Spleen (tissue), 11 donors: ENCODE measurements at regions not wholly inside any gene's neighbourhood (a gene's known extent, or its start where the extent isn't known, plus 50 kb on each side); places are given as distances from the start of the nearest gene placed in this dataset.

ENCODE experiments used
- DNase-seq: peaks from one replicate; pipeline ENCODE4 v3.0.0-alpha.2; 2020
- H3K27ac ChIP-seq, 8 donors: fragments of 200-600 bp; sonication (generic) in 7 of 8; 1 replicate in 4 of 8; 2 replicates in 4 of 8; pipeline versions ENCODE4 v1.5.0 to v1.8.0; 2016 to 2021; ENCODE audit warnings: inconsistent platforms in 4 of 8, mild to moderate bottlenecking in 4 of 8, moderate library complexity in 1 of 8
- H3K27me3 ChIP-seq, 7 donors: fragments of 200-600 bp; sonication (generic) in 6 of 7; replicated peaks in 1 of 7; 1 replicate in 4 of 7; 2 replicates in 3 of 7; pipeline versions ENCODE4 v1.5.0 to v1.8.0; 2016 to 2021; ENCODE audit warnings: inconsistent platforms in 3 of 7, mild to moderate bottlenecking in 1 of 7
- H3K36me3 ChIP-seq, 6 donors: fragments of 200-600 bp; sonication (generic) in 5 of 6; 1 replicate in 4 of 6; 2 replicates in 2 of 6; pipeline versions ENCODE4 v1.5.0 to v1.8.0; 2016 to 2021; ENCODE audit warnings: inconsistent platforms in 2 of 6
- H3K4me1 ChIP-seq, 6 donors: fragments of 200-600 bp; sonication (generic) in 5 of 6; 1 replicate in 3 of 6; 2 replicates in 3 of 6; pipeline versions ENCODE4 v1.5.0 to v1.8.0; 2016 to 2021; ENCODE audit warnings: inconsistent platforms in 3 of 6
- H3K4me3 ChIP-seq, 8 donors: fragments of 200-600 bp; sonication (generic) in 7 of 8; 1 replicate in 4 of 8; 2 replicates in 4 of 8; pipeline versions ENCODE4 v1.5.0 to v1.8.0; 2016 to 2021; ENCODE audit warnings: inconsistent platforms in 4 of 8, mild to moderate bottlenecking in 4 of 8, moderate library complexity in 2 of 8
- H3K9me3 ChIP-seq, 8 donors: fragments of 200-600 bp; sonication (generic) in 7 of 8; 1 replicate in 4 of 8; 2 replicates in 4 of 8; pipeline versions ENCODE4 v1.5.0 to v1.8.0; 2016 to 2021; ENCODE audit warnings: inconsistent platforms in 4 of 8
- POLR2A ChIP-seq, 3 donors: fragments of 450-650 bp; IDR thresholded peaks; one replicate each; pipeline ENCODE4 v1.5.1; 2017; ENCODE audit warnings: antibody characterized with exemption in 3 of 3, mild to moderate bottlenecking in 1 of 3
- POLR2AphosphoS5 ChIP-seq, 3 donors: sonication (generic); formaldehyde crosslinking; IDR thresholded peaks; one replicate each; pipeline ENCODE4 v1.5.1; 2017; ENCODE audit warnings: antibody characterized with exemption in 3 of 3
- WGBS, 5 donors: extraction: QIAGEN DNeasy Blood & Tissue Kit in 3 of 5; methylation state at CpG; one replicate each; pipeline versions ENCODE4 v1.1.5 to v1.1.7; 2013 to 2018; 5-methylcytosine and 5-hydroxymethylcytosine counted together
- intact Hi-C: fragments of 100-400 bp; cut with DNase I; formaldehyde crosslinking; loops from one replicate; pipeline ENCODE4 v1.15.0; 2023; ENCODE audit warnings: low total_unique reads
- TF ChIP-seq, protein P1 (sequence below), 11 experiments: fragments of 200-600 bp in 7 of 11; fragments of 450-650 bp in 4 of 11; sonication (generic) in 4 of 11; IDR thresholded peaks in 8 of 11; conservative IDR thresholded peaks in 3 of 11; 1 replicate in 7 of 11; 2 replicates in 4 of 11; pipeline versions ENCODE4 v1.4.0 to v1.8.0; 2016 to 2021; ENCODE audit warnings: antibody characterized with exemption in 11 of 11, inconsistent platforms in 4 of 11, mild to moderate bottlenecking in 1 of 11
- donor health status: healthy with polysubstance abuse.
- donor health status: DM: no; HTN: no; CAD: no; lungs with moderate emphysema.
- donor health status: DM: no; HTN: no; CAD: no.
- donor health status: Bipolar disorder and iron deficiency.
- donor health status: healthy.
- donor health status: DM: no; HTN: no; CAD: no.
- donor health status: DM: yes; HTN: yes; CAD: no.

DNA sequence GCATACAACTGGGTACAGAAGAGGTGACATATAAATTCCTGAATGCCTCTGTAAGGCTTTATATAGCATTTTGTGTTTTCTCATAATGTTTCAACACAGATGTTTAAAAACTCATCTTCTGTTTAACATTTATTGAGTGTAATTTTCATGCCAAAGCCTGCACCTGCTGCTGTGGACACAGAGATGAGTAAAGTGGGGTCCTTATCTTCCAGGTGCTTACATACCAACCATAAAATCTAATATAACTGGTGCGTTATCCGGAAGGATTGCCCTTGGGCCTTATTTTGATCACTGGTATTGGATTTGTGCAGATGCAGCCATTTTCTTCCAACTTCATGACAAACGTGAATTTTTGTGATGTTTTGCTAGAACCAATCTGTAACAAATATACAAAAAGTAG lies 222.3 kb downstream of the DMRT2 start:
- H3K27me3 ChIP-seq = no peaks in the 10 kb centered on the region
- no peak overlapping the region for H3K27ac ChIP-seq
- WGBS, 5 donors = 80 to 92% (median 82%) methylated on average over 3 of the region's 3 CpGs
- H3K9me3 ChIP-seq = no peaks in the 10 kb centered on the region
- intact Hi-C loops = no loop called here
- H3K4me3 ChIP-seq = no peak overlapping the region
- TF ChIP-seq POLR2A (IDR thresholded peaks at IDR 0.05) (no peak), POLR2AphosphoS5 (IDR thresholded peaks at IDR 0.05) (no peak)
- TF ChIP-seq, protein P1, sequence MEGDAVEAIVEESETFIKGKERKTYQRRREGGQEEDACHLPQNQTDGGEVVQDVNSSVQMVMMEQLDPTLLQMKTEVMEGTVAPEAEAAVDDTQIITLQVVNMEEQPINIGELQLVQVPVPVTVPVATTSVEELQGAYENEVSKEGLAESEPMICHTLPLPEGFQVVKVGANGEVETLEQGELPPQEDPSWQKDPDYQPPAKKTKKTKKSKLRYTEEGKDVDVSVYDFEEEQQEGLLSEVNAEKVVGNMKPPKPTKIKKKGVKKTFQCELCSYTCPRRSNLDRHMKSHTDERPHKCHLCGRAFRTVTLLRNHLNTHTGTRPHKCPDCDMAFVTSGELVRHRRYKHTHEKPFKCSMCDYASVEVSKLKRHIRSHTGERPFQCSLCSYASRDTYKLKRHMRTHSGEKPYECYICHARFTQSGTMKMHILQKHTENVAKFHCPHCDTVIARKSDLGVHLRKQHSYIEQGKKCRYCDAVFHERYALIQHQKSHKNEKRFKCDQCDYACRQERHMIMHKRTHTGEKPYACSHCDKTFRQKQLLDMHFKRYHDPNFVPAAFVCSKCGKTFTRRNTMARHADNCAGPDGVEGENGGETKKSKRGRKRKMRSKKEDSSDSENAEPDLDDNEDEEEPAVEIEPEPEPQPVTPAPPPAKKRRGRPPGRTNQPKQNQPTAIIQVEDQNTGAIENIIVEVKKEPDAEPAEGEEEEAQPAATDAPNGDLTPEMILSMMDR (IDR thresholded peaks at IDR 0.05 in 8 of 11, conservative IDR thresholded peaks at IDR 0.05 in 3 of 11) = no peak
- H3K4me1 ChIP-seq = no peaks in the 10 kb centered on the region
- H3K36me3 ChIP-seq = no peaks in the 10 kb centered on the region
- no peak for DNase-seq

DNA sequence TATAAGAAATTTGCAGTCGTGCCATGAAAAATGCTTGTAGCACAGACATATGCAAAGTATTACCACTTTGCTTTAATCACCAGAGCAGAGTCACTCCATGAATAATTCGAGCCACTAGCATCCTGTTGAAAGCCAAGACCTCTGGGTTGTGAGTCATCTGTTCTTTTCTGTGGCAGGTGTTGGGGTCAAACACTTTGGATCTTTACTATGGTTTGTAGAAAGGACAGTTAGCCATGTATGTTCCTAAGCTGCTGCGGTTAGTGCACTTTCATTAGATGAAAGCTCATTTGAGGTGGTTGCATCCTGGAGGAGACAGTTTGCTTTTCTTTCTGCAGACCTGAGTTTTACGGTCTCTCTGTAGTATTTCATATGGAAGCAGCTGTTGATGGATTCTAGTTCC lies 223.7 kb downstream of the DMRT2 start:
- intact Hi-C loops = no loop called here
- Histone ChIP-seq H3K27me3 (no peaks in the 10 kb centered on the region), H3K27ac (no peak overlapping the region), H3K4me1 (no peaks in the 10 kb centered on the region), H3K9me3 (no peaks in the 10 kb centered on the region), H3K36me3 (no peaks in the 10 kb centered on the region), H3K4me3 (no peak overlapping the region)
- no peak for DNase-seq
- no peak for TF ChIP-seq POLR2A (IDR thresholded peaks at IDR 0.05)
- no peak for TF ChIP-seq POLR2AphosphoS5 (IDR thresholded peaks at IDR 0.05)
- TF ChIP-seq, protein P1 (IDR thresholded peaks at IDR 0.05 in 8 of 11, conservative IDR thresholded peaks at IDR 0.05 in 3 of 11) = no peak
- WGBS, 5 donors = 63 to 73% (median 71%) methylated on average over 4 of the region's 4 CpGs

DNA sequence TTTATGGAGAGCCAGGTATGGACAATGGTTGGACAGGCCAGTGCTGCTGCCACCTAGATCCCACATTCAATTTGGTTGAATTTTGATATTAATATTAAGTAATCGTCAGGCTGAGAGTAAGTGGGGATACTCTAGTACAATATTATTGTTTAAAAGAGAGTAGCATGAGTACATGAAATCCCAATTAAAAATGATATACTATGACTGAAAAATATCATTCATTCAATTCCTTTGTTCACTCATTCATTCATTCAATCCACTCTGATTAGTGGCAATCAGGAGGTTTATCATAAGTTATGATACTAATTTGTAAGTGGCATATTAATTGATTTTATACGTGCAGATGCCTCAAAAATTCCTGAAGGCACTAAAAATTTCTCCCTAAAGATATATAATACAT lies 224.2 kb downstream of the DMRT2 start:
- 78 to 94% (median 91%) methylated on average over 2 of the region's 2 CpGs for WGBS, 5 donors
- no peaks in the 10 kb centered on the region for H3K9me3 ChIP-seq
- no peak overlapping the region for H3K4me3 ChIP-seq
- intact Hi-C loops = no loop called here
- TF ChIP-seq, protein P1 (IDR thresholded peaks at IDR 0.05 in 8 of 11, conservative IDR thresholded peaks at IDR 0.05 in 3 of 11) = no peak
- TF ChIP-seq POLR2AphosphoS5 (IDR thresholded peaks at IDR 0.05) = no peak
- no peaks in the 10 kb centered on the region for H3K27me3 ChIP-seq
- no peak for DNase-seq
- no peak overlapping the region for H3K27ac ChIP-seq
- no peaks in the 10 kb centered on the region for H3K36me3 ChIP-seq
- H3K4me1 ChIP-seq = no peaks in the 10 kb centered on the region

DNA sequence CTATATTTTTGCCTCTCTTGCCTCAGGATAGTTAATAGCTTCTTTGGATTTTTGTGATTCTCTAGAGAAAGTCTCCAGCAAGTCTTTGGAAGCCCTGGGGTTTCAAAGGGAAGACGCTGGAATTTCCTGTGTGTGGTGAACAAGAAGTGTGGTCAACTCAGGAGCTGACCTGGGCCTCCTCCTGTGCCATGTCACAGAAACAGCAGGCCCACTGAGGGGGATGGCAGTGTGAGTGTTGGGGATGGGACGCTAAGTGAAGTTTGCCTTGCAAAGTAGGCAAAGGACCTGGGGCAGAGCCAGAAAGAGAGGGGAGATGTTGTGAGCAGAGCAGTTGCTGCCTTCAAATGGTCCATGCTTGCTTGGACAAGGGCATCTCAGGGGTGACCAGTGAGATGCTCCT lies 226.3 kb downstream of the DMRT2 start:
- DNase-seq = no peak
- H3K9me3 ChIP-seq = no peaks in the 10 kb centered on the region
- no peaks in the 10 kb centered on the region for H3K4me1 ChIP-seq
- H3K27ac ChIP-seq = no peak overlapping the region
- no peaks in the 10 kb centered on the region for H3K36me3 ChIP-seq
- TF ChIP-seq, protein P1 (IDR thresholded peaks at IDR 0.05 in 8 of 11, conservative IDR thresholded peaks at IDR 0.05 in 3 of 11) = no peak
- TF ChIP-seq POLR2AphosphoS5 (IDR thresholded peaks at IDR 0.05) = no peak
- TF ChIP-seq POLR2A (IDR thresholded peaks at IDR 0.05) = no peak
- H3K27me3 ChIP-seq = no peaks in the 10 kb centered on the region
- intact Hi-C loops = no loop called here
- H3K4me3 ChIP-seq = no peak overlapping the region
- 37 to 64% (median 47%) methylated on average over 2 of the region's 2 CpGs for WGBS, 5 donors
